DND-41 (cell line): ENCODE measurements at regions not wholly inside any gene's neighbourhood (a gene's known extent, or its start where the extent isn't known, plus 50 kb on each side); places are given as distances from the start of the nearest gene placed in this dataset.

Experiments
- ATAC-seq: fragments of 200-7000 bp; cut with Tn5 transposase; 3 replicates; pipeline ENCODE4 v1.9.1; 2021; ENCODE audit warnings: low read depth; ENCODE audit not compliant: insufficient read depth
- DNase-seq: peaks from one replicate; pipeline ENCODE4 v3.0.0-alpha.2; 2020
- H2AFZ ChIP-seq: 2 replicates; pipeline ENCODE4 v1.6.0; 2012; ENCODE audit warnings: low read depth, low read length
- H3K27ac ChIP-seq: 2 replicates; pipeline ENCODE4 v1.5.1; 2012; ENCODE audit warnings: low read length, inconsistent platforms
- H3K27me3 ChIP-seq: fragments of 200-600 bp; sonication (generic); 2 replicates; pipeline ENCODE4 v1.6.0; 2012; ENCODE audit warnings: low read length, mild to moderate bottlenecking, inconsistent platforms; ENCODE audit not compliant: insufficient read depth, poor library complexity
- H3K36me3 ChIP-seq: 2 replicates; pipeline ENCODE4 v1.5.1; 2012; ENCODE audit warnings: low read length, inconsistent platforms; ENCODE audit not compliant: insufficient read depth
- H3K4me1 ChIP-seq: 2 replicates; pipeline ENCODE4 v1.5.1; 2012; ENCODE audit warnings: mild to moderate bottlenecking, low read length; ENCODE audit not compliant: insufficient read depth
- H3K4me2 ChIP-seq: 2 replicates; pipeline ENCODE4 v1.6.0; 2012; ENCODE audit warnings: mild to moderate bottlenecking, moderate library complexity, low read length, inconsistent platforms; ENCODE audit not compliant: insufficient read depth
- H3K4me3 ChIP-seq, 2 experiments: fragments of 200-600 bp in 1 of 2; shearing (Covaris generic) in 1 of 2; 2 replicates each; pipeline ENCODE4 v1.5.1; 2012 to 2016; ENCODE audit warnings: inconsistent platforms in 2 of 2, low read length in 2 of 2, mild to moderate bottlenecking in 2 of 2, low read depth in 1 of 2, moderate library complexity in 1 of 2
- H3K79me2 ChIP-seq: 2 replicates; pipeline ENCODE4 v1.6.0; 2012; ENCODE audit warnings: low read length, inconsistent platforms; ENCODE audit not compliant: insufficient read depth
- H3K9ac ChIP-seq: 2 replicates; pipeline ENCODE4 v1.6.0; 2012; ENCODE audit warnings: low read depth, mild to moderate bottlenecking, inconsistent platforms, low read length, moderate library complexity
- H3K9me3 ChIP-seq: 2 replicates; pipeline ENCODE4 v1.5.1; 2012; ENCODE audit warnings: low read length, moderate library complexity, mild to moderate bottlenecking, inconsistent platforms; ENCODE audit not compliant: insufficient read depth, severe bottlenecking
- H4K20me1 ChIP-seq: 2 replicates; pipeline ENCODE4 v1.6.0; 2012; ENCODE audit warnings: low read length; ENCODE audit not compliant: insufficient read depth
- EZH2 ChIP-seq: IDR thresholded peaks from 3 replicates; pipeline ENCODE4 v1.6.1; 2012; ENCODE audit warnings: borderline replicate concordance, low read depth, mild to moderate bottlenecking, moderate library complexity, low read length, inconsistent platforms; ENCODE audit not compliant: severe bottlenecking
- TF ChIP-seq, protein P1 (sequence below): IDR thresholded peaks from 2 replicates; pipeline ENCODE4 v1.5.1; 2012; ENCODE audit warnings: borderline replicate concordance, low read length, moderate library complexity, mild to moderate bottlenecking; ENCODE audit not compliant: poor library complexity, severe bottlenecking; ENCODE audit errors: extremely low read depth

DNA sequence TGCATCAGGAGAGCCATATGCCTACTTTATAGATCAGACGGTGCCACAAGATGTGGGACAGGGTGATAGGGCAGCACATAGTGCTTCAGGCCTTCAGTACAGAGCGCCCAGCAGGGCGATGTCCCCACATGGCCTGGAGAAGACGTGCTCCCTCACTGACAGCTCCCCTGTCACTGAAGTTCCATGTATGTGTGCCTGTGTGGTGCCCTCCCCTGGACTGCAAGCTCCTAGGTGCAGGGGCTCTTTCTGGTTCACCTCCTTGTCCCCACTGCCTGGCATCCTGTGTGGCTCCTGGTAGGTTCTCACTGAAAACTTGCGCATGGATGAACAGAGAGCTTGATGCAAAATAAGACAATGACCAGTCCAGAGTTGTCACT lies 233.1 kb downstream of the GADD45G start:
- H3K79me2 ChIP-seq, result no peaks in the 10 kb centered on the region
- no peak for DNase-seq
- H3K4me3 ChIP-seq, result no peak overlapping the region
- no peak overlapping the region for H3K9ac ChIP-seq
- no peak for TF ChIP-seq EZH2
- TF ChIP-seq, protein P1, sequence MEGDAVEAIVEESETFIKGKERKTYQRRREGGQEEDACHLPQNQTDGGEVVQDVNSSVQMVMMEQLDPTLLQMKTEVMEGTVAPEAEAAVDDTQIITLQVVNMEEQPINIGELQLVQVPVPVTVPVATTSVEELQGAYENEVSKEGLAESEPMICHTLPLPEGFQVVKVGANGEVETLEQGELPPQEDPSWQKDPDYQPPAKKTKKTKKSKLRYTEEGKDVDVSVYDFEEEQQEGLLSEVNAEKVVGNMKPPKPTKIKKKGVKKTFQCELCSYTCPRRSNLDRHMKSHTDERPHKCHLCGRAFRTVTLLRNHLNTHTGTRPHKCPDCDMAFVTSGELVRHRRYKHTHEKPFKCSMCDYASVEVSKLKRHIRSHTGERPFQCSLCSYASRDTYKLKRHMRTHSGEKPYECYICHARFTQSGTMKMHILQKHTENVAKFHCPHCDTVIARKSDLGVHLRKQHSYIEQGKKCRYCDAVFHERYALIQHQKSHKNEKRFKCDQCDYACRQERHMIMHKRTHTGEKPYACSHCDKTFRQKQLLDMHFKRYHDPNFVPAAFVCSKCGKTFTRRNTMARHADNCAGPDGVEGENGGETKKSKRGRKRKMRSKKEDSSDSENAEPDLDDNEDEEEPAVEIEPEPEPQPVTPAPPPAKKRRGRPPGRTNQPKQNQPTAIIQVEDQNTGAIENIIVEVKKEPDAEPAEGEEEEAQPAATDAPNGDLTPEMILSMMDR, result no peak
- no peaks in the 10 kb centered on the region for H3K27me3 ChIP-seq
- no peaks in the 10 kb centered on the region for H3K36me3 ChIP-seq
- peaks cover 16% of the 10 kb centered on the region for H3K4me1 ChIP-seq
- no peaks in the 10 kb centered on the region for H3K9me3 ChIP-seq
- H4K20me1 ChIP-seq, result no peaks in the 10 kb centered on the region
- H2AFZ ChIP-seq, result no peak overlapping the region
- no peak for ATAC-seq
- H3K4me2 ChIP-seq, result no peak overlapping the region
- H3K27ac ChIP-seq, result no peak overlapping the region

DNA sequence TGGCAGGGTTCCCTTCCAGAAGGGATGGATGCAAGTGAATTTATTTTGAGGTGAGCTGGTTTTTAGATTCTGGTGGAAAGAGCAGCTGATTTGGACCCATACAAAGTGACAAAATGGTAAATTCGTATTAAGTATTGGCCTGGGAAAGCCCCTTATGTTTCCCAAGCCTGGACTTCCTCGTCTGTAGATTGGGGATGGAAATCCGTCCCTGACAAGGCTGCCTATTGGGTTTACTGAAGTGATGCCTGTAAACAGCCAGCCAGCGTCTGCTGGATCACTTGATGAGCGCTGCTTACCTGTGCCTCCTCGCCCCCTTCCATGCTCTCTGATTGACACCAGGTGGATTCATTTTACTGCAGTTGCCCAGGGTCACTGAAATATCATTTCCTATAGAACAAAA lies 233.8 kb downstream of the GADD45G start:
- DNase-seq, result no peak
- H3K4me1 ChIP-seq, result peaks cover 16% of the 10 kb centered on the region
- H4K20me1 ChIP-seq, result no peaks in the 10 kb centered on the region
- ATAC-seq, result no peak
- no peaks in the 10 kb centered on the region for H3K36me3 ChIP-seq
- no peaks in the 10 kb centered on the region for H3K27me3 ChIP-seq
- H3K79me2 ChIP-seq, result no peaks in the 10 kb centered on the region
- no peak overlapping the region for H3K9ac ChIP-seq
- H2AFZ ChIP-seq, result no peak overlapping the region
- H3K9me3 ChIP-seq, result no peaks in the 10 kb centered on the region
- TF ChIP-seq, protein P1, result no peak
- no peak for TF ChIP-seq EZH2
- no peak overlapping the region for H3K4me2 ChIP-seq
- H3K4me3 ChIP-seq, result no peak overlapping the region
- no peak overlapping the region for H3K27ac ChIP-seq

DNA sequence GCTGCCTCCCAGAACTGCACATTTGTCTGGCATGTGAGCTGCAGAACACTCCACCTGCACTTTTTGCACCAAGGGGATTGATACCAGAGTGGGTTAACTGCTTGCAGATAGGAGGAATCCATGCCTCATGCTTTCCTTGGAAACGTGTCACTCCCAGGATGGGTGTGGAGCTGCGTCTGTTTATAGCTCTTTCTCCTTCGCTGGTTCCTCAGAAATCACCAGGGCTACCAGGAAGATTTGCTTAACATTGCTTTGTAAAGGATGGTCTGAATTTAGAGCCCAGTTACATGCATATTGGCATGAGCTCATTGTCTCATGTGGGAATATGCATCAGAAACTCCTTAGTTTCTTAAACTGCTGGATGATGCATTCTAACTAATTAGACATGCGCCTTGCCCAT lies 234.6 kb downstream of the GADD45G start:
- H3K27ac ChIP-seq, result no peak overlapping the region
- DNase-seq, result no peak
- no peaks in the 10 kb centered on the region for H3K27me3 ChIP-seq
- H3K79me2 ChIP-seq, result no peaks in the 10 kb centered on the region
- peaks cover 16% of the 10 kb centered on the region for H3K4me1 ChIP-seq
- no peak overlapping the region for H3K4me3 ChIP-seq
- no peak overlapping the region for H3K9ac ChIP-seq
- no peak for ATAC-seq
- no peak for TF ChIP-seq EZH2
- no peaks in the 10 kb centered on the region for H3K36me3 ChIP-seq
- H4K20me1 ChIP-seq, result no peaks in the 10 kb centered on the region
- no peak overlapping the region for H2AFZ ChIP-seq
- H3K9me3 ChIP-seq, result no peaks in the 10 kb centered on the region
- H3K4me2 ChIP-seq, result no peak overlapping the region

DNA sequence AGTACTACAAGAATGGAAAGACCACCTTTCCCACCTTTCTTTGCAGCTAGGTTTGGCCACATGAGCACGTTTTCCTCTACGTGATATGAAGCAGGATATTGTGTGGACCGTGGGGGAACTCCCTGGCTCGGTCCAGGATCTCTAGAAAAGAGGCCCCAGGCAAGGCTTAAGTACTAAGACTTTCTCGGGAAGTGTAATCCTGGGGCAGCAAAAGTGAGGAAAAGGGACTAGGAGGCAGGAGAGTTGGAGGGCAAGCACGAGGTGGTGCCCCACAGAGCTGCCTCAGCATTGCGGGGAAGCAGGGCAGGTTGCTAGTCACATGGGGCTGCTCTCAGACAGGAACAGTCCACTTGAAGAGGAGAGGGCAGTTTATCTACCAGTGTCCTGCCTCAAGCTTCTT lies 235.1 kb downstream of the GADD45G start:
- H3K9me3 ChIP-seq, result no peaks in the 10 kb centered on the region
- H3K4me2 ChIP-seq, result no peak overlapping the region
- ATAC-seq (no peak), DNase-seq (no peak)
- no peaks in the 10 kb centered on the region for H4K20me1 ChIP-seq
- peaks cover 16% of the 10 kb centered on the region for H3K4me1 ChIP-seq
- H3K27ac ChIP-seq, result no peak overlapping the region
- no peaks in the 10 kb centered on the region for H3K27me3 ChIP-seq
- H2AFZ ChIP-seq, result no peak overlapping the region
- TF ChIP-seq EZH2, result no peak
- TF ChIP-seq, protein P1, result no peak
- H3K4me3 ChIP-seq, result no peak overlapping the region
- no peaks in the 10 kb centered on the region for H3K79me2 ChIP-seq
- no peak overlapping the region for H3K9ac ChIP-seq
- no peaks in the 10 kb centered on the region for H3K36me3 ChIP-seq
